ENCODE measurements at regions not wholly inside any gene's neighbourhood (a gene's known extent, or its start where the extent isn't known, plus 50 kb on each side); places are given as distances from the start of the nearest gene placed in this dataset.

- no peak for ATAC-seq (ENCODE audit: low read depth in 2 of 2)
- Histone ChIP-seq H3K4me1 (ENCODE audit: control insufficient read depth, insufficient read depth, low read length, poor library complexity, severe bottlenecking) (no peaks in the 10 kb centered on the region), H3K27me3 (ENCODE audit: control insufficient read depth, insufficient read depth, low read length) (no peaks in the 10 kb centered on the region), H3K36me3 (ENCODE audit: control insufficient read depth, insufficient read depth, low read length) (no peaks in the 10 kb centered on the region), H3K9me3 (ENCODE audit: control insufficient read depth in 2 of 2, low read length in 2 of 2) (no peaks in the 10 kb centered on the region), H3K4me3 (ENCODE audit: low read depth, low read length) (no peak overlapping the region), H3K27ac (ENCODE audit: insufficient read depth, low read length, poor library complexity, severe bottlenecking) (no peak overlapping the region)
- Mint-ChIP-seq H3K4me1 (peaks cover 0 to 13% (median 2%) of the 10 kb centered on the region in 4 donors), H3K36me3 (no peaks in the 10 kb centered on the region), H3K9me3 (peaks cover 0 to 2% (median 0%) of the 10 kb centered on the region in 7 donors), H3K4me3 (no peak overlapping the region), H3K27ac (no peak overlapping the region), H3K27me3 (peaks cover 6% of the 10 kb centered on the region)
- DNase-seq, result no peak
These were observed 522.5 kb downstream of the EPM2A start for GRCh38 chr6:145212813-145213212.

- peaks cover 0 to 2% (median 0%) of the 10 kb centered on the region in 7 donors for H3K9me3 Mint-ChIP-seq
- peaks cover 0 to 13% (median 2%) of the 10 kb centered on the region in 4 donors for H3K4me1 Mint-ChIP-seq
- no peaks in the 10 kb centered on the region for H3K9me3 ChIP-seq (ENCODE audit: control insufficient read depth in 2 of 2, low read length in 2 of 2)
- DNase-seq, result no peak
- H3K36me3 Mint-ChIP-seq, result no peaks in the 10 kb centered on the region
- no peaks in the 10 kb centered on the region for H3K36me3 ChIP-seq (ENCODE audit: control insufficient read depth, insufficient read depth, low read length)
- no peak overlapping the region for H3K27ac Mint-ChIP-seq
- no peak for ATAC-seq (ENCODE audit: low read depth in 2 of 2)
- no peak overlapping the region for H3K4me3 Mint-ChIP-seq
- H3K27ac ChIP-seq (ENCODE audit: insufficient read depth, low read length, poor library complexity, severe bottlenecking), result no peak overlapping the region
- no peaks in the 10 kb centered on the region for H3K4me1 ChIP-seq (ENCODE audit: control insufficient read depth, insufficient read depth, low read length, poor library complexity, severe bottlenecking)
- H3K27me3 Mint-ChIP-seq, result peaks cover 5% of the 10 kb centered on the region
- no peaks in the 10 kb centered on the region for H3K27me3 ChIP-seq (ENCODE audit: control insufficient read depth, insufficient read depth, low read length)
- no peak overlapping the region for H3K4me3 ChIP-seq (ENCODE audit: low read depth, low read length)
These were observed 521.7 kb downstream of the EPM2A start for GRCh38 chr6:145213614-145214013.

GRCh38 chr6:145214570-145214969, 520.8 kb downstream of the EPM2A start:
- ATAC-seq (ENCODE audit: low read depth in 2 of 2) (no peak), DNase-seq (peak in 2 of 3 donors; percentile 10 to 50)
- H3K4me3 Mint-ChIP-seq, result no peak overlapping the region
- H3K27me3 Mint-ChIP-seq, result peaks cover 5% of the 10 kb centered on the region
- H3K27ac Mint-ChIP-seq, result no peak overlapping the region
- Histone ChIP-seq H3K27ac (ENCODE audit: insufficient read depth, low read length, poor library complexity, severe bottlenecking) (no peak overlapping the region), H3K4me1 (ENCODE audit: control insufficient read depth, insufficient read depth, low read length, poor library complexity, severe bottlenecking) (no peaks in the 10 kb centered on the region), H3K36me3 (ENCODE audit: control insufficient read depth, insufficient read depth, low read length) (no peaks in the 10 kb centered on the region), H3K9me3 (ENCODE audit: control insufficient read depth in 2 of 2, low read length in 2 of 2) (no peaks in the 10 kb centered on the region), H3K27me3 (ENCODE audit: control insufficient read depth, insufficient read depth, low read length) (no peaks in the 10 kb centered on the region), H3K4me3 (ENCODE audit: low read depth, low read length) (no peak overlapping the region)
- H3K36me3 Mint-ChIP-seq, result no peaks in the 10 kb centered on the region
- peaks cover 0 to 13% (median 2%) of the 10 kb centered on the region in 4 donors for H3K4me1 Mint-ChIP-seq
- H3K9me3 Mint-ChIP-seq, result peaks cover 0 to 2% (median 0%) of the 10 kb centered on the region in 7 donors

GRCh38 chr6:145224450-145224849, 510.9 kb downstream of the EPM2A start:
- H3K4me3 ChIP-seq (ENCODE audit: low read depth, low read length), result no peak overlapping the region
- peaks cover 0 to under 1% (median 0%) of the 10 kb centered on the region in 7 donors for H3K9me3 Mint-ChIP-seq
- H3K27me3 Mint-ChIP-seq, result peaks cover 14% of the 10 kb centered on the region
- H3K27ac Mint-ChIP-seq, result no peak overlapping the region
- no peaks in the 10 kb centered on the region for H3K36me3 ChIP-seq (ENCODE audit: control insufficient read depth, insufficient read depth, low read length)
- H3K9me3 ChIP-seq (ENCODE audit: control insufficient read depth in 2 of 2, low read length in 2 of 2), result no peaks in the 10 kb centered on the region
- H3K36me3 Mint-ChIP-seq, result no peaks in the 10 kb centered on the region
- ATAC-seq (ENCODE audit: low read depth in 2 of 2) (no peak), DNase-seq (no peak)
- no peaks in the 10 kb centered on the region for H3K27me3 ChIP-seq (ENCODE audit: control insufficient read depth, insufficient read depth, low read length)
- H3K27ac ChIP-seq (ENCODE audit: insufficient read depth, low read length, poor library complexity, severe bottlenecking), result no peak overlapping the region
- no peaks in the 10 kb centered on the region for H3K4me1 Mint-ChIP-seq
- no peaks in the 10 kb centered on the region for H3K4me1 ChIP-seq (ENCODE audit: control insufficient read depth, insufficient read depth, low read length, poor library complexity, severe bottlenecking)
- H3K4me3 Mint-ChIP-seq, result no peak overlapping the region

- Mint-ChIP-seq H3K4me1 (no peaks in the 10 kb centered on the region), H3K27me3 (peaks cover 14% of the 10 kb centered on the region), H3K9me3 (peaks cover 0 to 2% (median 0%) of the 10 kb centered on the region in 7 donors), H3K36me3 (no peaks in the 10 kb centered on the region), H3K27ac (no peak overlapping the region), H3K4me3 (no peak overlapping the region)
- H3K27me3 ChIP-seq (ENCODE audit: control insufficient read depth, insufficient read depth, low read length), result no peaks in the 10 kb centered on the region
- H3K4me1 ChIP-seq (ENCODE audit: control insufficient read depth, insufficient read depth, low read length, poor library complexity, severe bottlenecking), result no peaks in the 10 kb centered on the region
- no peaks in the 10 kb centered on the region for H3K36me3 ChIP-seq (ENCODE audit: control insufficient read depth, insufficient read depth, low read length)
- ATAC-seq (ENCODE audit: low read depth in 2 of 2), result no peak
- H3K27ac ChIP-seq (ENCODE audit: insufficient read depth, low read length, poor library complexity, severe bottlenecking), result no peak overlapping the region
- no peaks in the 10 kb centered on the region for H3K9me3 ChIP-seq (ENCODE audit: control insufficient read depth in 2 of 2, low read length in 2 of 2)
- no peak overlapping the region for H3K4me3 ChIP-seq (ENCODE audit: low read depth, low read length)
- DNase-seq, result no peak
These were observed 509.8 kb downstream of the EPM2A start for GRCh38 chr6:145225500-145225899.

GRCh38 chr6:145227593-145227992, 507.7 kb downstream of the EPM2A start:
- H3K4me1 ChIP-seq (ENCODE audit: control insufficient read depth, insufficient read depth, low read length, poor library complexity, severe bottlenecking), result no peaks in the 10 kb centered on the region
- Mint-ChIP-seq H3K4me1 (no peaks in the 10 kb centered on the region), H3K27me3 (peaks cover 14% of the 10 kb centered on the region), H3K4me3 (no peak overlapping the region), H3K36me3 (no peaks in the 10 kb centered on the region), H3K9me3 (peaks cover 0 to 2% (median 0%) of the 10 kb centered on the region in 7 donors), H3K27ac (no peak overlapping the region)
- DNase-seq (no peak), ATAC-seq (ENCODE audit: low read depth in 2 of 2) (no peak)
- no peaks in the 10 kb centered on the region for H3K9me3 ChIP-seq (ENCODE audit: control insufficient read depth in 2 of 2, low read length in 2 of 2)
- H3K36me3 ChIP-seq (ENCODE audit: control insufficient read depth, insufficient read depth, low read length), result no peaks in the 10 kb centered on the region
- H3K27ac ChIP-seq (ENCODE audit: insufficient read depth, low read length, poor library complexity, severe bottlenecking), result no peak overlapping the region
- H3K4me3 ChIP-seq (ENCODE audit: low read depth, low read length), result no peak overlapping the region
- H3K27me3 ChIP-seq (ENCODE audit: control insufficient read depth, insufficient read depth, low read length), result no peaks in the 10 kb centered on the region

- Mint-ChIP-seq H3K27me3 (peaks cover 14% of the 10 kb centered on the region), H3K9me3 (peaks cover 0 to 4% (median 0%) of the 10 kb centered on the region in 7 donors), H3K4me1 (no peaks in the 10 kb centered on the region), H3K36me3 (no peaks in the 10 kb centered on the region), H3K27ac (no peak overlapping the region), H3K4me3 (no peak overlapping the region)
- H3K36me3 ChIP-seq (ENCODE audit: control insufficient read depth, insufficient read depth, low read length), result no peaks in the 10 kb centered on the region
- DNase-seq, result no peak
- H3K4me3 ChIP-seq (ENCODE audit: low read depth, low read length), result no peak overlapping the region
- H3K4me1 ChIP-seq (ENCODE audit: control insufficient read depth, insufficient read depth, low read length, poor library complexity, severe bottlenecking), result no peaks in the 10 kb centered on the region
- H3K27me3 ChIP-seq (ENCODE audit: control insufficient read depth, insufficient read depth, low read length), result no peaks in the 10 kb centered on the region
- no peak for ATAC-seq (ENCODE audit: low read depth in 2 of 2)
- H3K27ac ChIP-seq (ENCODE audit: insufficient read depth, low read length, poor library complexity, severe bottlenecking), result no peak overlapping the region
- H3K9me3 ChIP-seq (ENCODE audit: control insufficient read depth in 2 of 2, low read length in 2 of 2), result no peaks in the 10 kb centered on the region
These were observed 506.2 kb downstream of the EPM2A start for GRCh38 chr6:145228962-145229582.

GRCh38 chr6:145233955-145234354, 501.4 kb downstream of the EPM2A start:
- DNase-seq (no peak), ATAC-seq (ENCODE audit: low read depth in 2 of 2) (no peak)
- no peaks in the 10 kb centered on the region for H3K9me3 ChIP-seq (ENCODE audit: control insufficient read depth in 2 of 2, low read length in 2 of 2)
- no peak overlapping the region for H3K4me3 Mint-ChIP-seq
- peaks cover 0 to 4% (median 0%) of the 10 kb centered on the region in 7 donors for H3K9me3 Mint-ChIP-seq
- peaks cover 4% of the 10 kb centered on the region for H3K27me3 Mint-ChIP-seq
- no peaks in the 10 kb centered on the region for H3K36me3 ChIP-seq (ENCODE audit: control insufficient read depth, insufficient read depth, low read length)
- no peaks in the 10 kb centered on the region for H3K4me1 Mint-ChIP-seq
- no peaks in the 10 kb centered on the region for H3K4me1 ChIP-seq (ENCODE audit: control insufficient read depth, insufficient read depth, low read length, poor library complexity, severe bottlenecking)
- peaks cover 4% of the 10 kb centered on the region for H3K27me3 ChIP-seq (ENCODE audit: control insufficient read depth, insufficient read depth, low read length)
- H3K4me3 ChIP-seq (ENCODE audit: low read depth, low read length), result no peak overlapping the region
- no peaks in the 10 kb centered on the region for H3K36me3 Mint-ChIP-seq
- no peak overlapping the region for H3K27ac Mint-ChIP-seq
- no peak overlapping the region for H3K27ac ChIP-seq (ENCODE audit: insufficient read depth, low read length, poor library complexity, severe bottlenecking)
